Osteoblast (primary cell): ENCODE measurements at regions not wholly inside any gene's neighbourhood (a gene's known extent, or its start where the extent isn't known, plus 50 kb on each side); places are given as distances from the start of the nearest gene placed in this dataset.

Source experiments
- DNase-seq: peaks from one replicate; pipeline ENCODE4 v3.0.0; 2011; ENCODE audit warnings: low spot score, mixed read lengths; ENCODE audit not compliant: insufficient read length; ENCODE audit errors: missing footprints
- H2AFZ ChIP-seq: 2 replicates; pipeline ENCODE4 v1.6.0; 2011; ENCODE audit warnings: mild to moderate bottlenecking, low read length
- H3K27ac ChIP-seq: 2 replicates; pipeline ENCODE4 v1.5.1; 2011; ENCODE audit warnings: mild to moderate bottlenecking, low read depth, low read length, moderate library complexity
- H3K27me3 ChIP-seq: 2 replicates; pipeline ENCODE4 v1.6.0; 2012; ENCODE audit warnings: mild to moderate bottlenecking, control low read depth, inconsistent platforms, low read length, moderate library complexity; ENCODE audit not compliant: insufficient read depth
- H3K36me3 ChIP-seq: 2 replicates; pipeline ENCODE4 v1.5.1; 2011; ENCODE audit warnings: mild to moderate bottlenecking, low read length, control low read depth, moderate library complexity; ENCODE audit not compliant: insufficient read depth
- H3K4me1 ChIP-seq: 2 replicates; pipeline ENCODE4 v1.5.1; 2011; ENCODE audit warnings: mild to moderate bottlenecking, low read length, control low read depth, moderate library complexity; ENCODE audit not compliant: insufficient read depth
- H3K4me2 ChIP-seq: 2 replicates; pipeline ENCODE4 v1.6.0; 2011; ENCODE audit warnings: mild to moderate bottlenecking, low read length; ENCODE audit not compliant: insufficient read depth
- H3K4me3 ChIP-seq: fragments of 200-600 bp; sonication (generic); 3 replicates; pipeline ENCODE4 v1.5.1; 2012; ENCODE audit warnings: mild to moderate bottlenecking, low read length, inconsistent platforms; ENCODE audit not compliant: insufficient read depth
- H3K79me2 ChIP-seq: 2 replicates; pipeline ENCODE4 v1.6.0; 2012; ENCODE audit warnings: mild to moderate bottlenecking, low read length, control low read depth, inconsistent platforms; ENCODE audit not compliant: insufficient read depth
- H3K9me3 ChIP-seq: 2 replicates; pipeline ENCODE4 v1.5.1; 2011; ENCODE audit warnings: low read depth, low read length, control low read depth
- H4K20me1 ChIP-seq: 2 replicates; pipeline ENCODE4 v1.6.0; 2012; ENCODE audit warnings: mild to moderate bottlenecking, low read length, control low read depth; ENCODE audit not compliant: insufficient read depth
- TF ChIP-seq, protein P1 (sequence below): IDR thresholded peaks from 2 replicates; pipeline ENCODE4 v1.5.1; 2011; ENCODE audit warnings: mild to moderate bottlenecking, low read depth, low read length, moderate library complexity; ENCODE audit errors: extremely low read depth

DNA sequence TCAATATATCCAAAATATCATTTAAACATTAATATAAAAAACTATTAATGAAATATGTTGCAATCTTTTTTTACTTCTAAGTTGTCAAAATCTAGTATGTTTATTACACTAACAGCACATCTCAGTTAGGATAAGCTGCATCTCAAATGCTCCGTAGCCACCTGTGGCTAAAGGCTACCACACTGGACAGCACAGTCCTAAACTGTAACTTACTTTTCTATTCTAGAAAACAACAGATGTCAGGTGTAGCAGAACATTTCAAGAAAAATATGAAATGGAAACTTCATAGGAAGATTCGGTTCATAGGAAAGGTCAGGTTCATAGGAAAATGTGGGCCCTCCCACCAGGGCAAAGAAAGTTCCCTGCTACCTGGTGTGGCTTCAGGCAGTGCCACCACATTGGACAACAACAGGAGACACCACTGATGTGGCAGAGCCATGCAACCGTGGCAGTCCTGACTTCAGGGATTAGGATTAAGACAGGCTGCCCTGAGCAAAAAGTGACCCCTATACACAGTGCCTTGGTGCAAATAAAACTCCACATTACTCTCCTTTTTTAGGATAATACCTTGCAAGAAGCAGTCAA, 197.8 kb upstream of the NR4A3 start:
- no peak for DNase-seq
- Histone ChIP-seq H3K79me2 (no peaks in the 10 kb centered on the region), H3K9me3 (no peaks in the 10 kb centered on the region), H2AFZ (no peak overlapping the region), H3K27me3 (no peaks in the 10 kb centered on the region), H3K4me3 (no peak overlapping the region), H3K4me1 (no peaks in the 10 kb centered on the region), H4K20me1 (no peaks in the 10 kb centered on the region), H3K27ac (no peak overlapping the region), H3K36me3 (no peaks in the 10 kb centered on the region), H3K4me2 (no peak overlapping the region)
- TF ChIP-seq, protein P1, sequence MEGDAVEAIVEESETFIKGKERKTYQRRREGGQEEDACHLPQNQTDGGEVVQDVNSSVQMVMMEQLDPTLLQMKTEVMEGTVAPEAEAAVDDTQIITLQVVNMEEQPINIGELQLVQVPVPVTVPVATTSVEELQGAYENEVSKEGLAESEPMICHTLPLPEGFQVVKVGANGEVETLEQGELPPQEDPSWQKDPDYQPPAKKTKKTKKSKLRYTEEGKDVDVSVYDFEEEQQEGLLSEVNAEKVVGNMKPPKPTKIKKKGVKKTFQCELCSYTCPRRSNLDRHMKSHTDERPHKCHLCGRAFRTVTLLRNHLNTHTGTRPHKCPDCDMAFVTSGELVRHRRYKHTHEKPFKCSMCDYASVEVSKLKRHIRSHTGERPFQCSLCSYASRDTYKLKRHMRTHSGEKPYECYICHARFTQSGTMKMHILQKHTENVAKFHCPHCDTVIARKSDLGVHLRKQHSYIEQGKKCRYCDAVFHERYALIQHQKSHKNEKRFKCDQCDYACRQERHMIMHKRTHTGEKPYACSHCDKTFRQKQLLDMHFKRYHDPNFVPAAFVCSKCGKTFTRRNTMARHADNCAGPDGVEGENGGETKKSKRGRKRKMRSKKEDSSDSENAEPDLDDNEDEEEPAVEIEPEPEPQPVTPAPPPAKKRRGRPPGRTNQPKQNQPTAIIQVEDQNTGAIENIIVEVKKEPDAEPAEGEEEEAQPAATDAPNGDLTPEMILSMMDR = no peak

DNA sequence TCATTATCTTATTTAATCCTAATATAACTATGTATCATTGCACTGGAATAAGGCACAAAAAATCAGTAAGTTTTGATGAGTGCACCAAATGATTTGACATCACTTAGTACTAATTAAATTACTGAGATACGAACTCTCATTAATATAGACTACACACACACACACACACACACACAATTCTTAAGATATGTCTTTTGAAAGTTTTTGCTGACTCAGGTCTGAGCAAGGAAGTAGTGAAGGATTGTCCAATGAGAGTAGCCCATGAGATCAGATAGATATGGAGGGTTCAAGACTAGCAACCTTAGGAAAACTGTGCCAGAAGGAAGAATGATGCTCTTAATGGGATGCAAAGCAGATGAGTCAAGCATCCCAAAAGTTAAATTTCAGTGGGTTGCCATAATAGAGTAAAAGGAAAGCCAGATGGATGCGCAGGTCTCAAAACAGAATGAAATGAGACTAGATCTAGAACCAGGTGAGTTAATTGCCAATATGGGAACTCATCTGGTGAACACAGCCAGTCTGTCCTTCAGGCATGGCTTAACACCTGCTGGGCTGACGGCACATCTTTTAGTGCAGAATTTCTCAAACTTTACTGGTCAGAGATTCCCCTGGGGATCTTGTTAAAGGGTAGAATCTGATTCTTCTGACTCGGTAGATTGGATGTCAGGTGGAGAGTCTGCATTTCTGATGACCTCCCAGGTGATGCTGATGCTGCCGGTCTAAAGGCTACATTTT, 197.0 kb upstream of the NR4A3 start:
- no peak overlapping the region for H2AFZ ChIP-seq
- H4K20me1 ChIP-seq = no peaks in the 10 kb centered on the region
- no peak for DNase-seq
- H3K79me2 ChIP-seq = no peaks in the 10 kb centered on the region
- no peaks in the 10 kb centered on the region for H3K36me3 ChIP-seq
- no peak overlapping the region for H3K27ac ChIP-seq
- H3K27me3 ChIP-seq = no peaks in the 10 kb centered on the region
- H3K4me1 ChIP-seq = no peaks in the 10 kb centered on the region
- TF ChIP-seq, protein P1 = no peak
- no peak overlapping the region for H3K4me2 ChIP-seq
- no peak overlapping the region for H3K4me3 ChIP-seq
- no peaks in the 10 kb centered on the region for H3K9me3 ChIP-seq

DNA sequence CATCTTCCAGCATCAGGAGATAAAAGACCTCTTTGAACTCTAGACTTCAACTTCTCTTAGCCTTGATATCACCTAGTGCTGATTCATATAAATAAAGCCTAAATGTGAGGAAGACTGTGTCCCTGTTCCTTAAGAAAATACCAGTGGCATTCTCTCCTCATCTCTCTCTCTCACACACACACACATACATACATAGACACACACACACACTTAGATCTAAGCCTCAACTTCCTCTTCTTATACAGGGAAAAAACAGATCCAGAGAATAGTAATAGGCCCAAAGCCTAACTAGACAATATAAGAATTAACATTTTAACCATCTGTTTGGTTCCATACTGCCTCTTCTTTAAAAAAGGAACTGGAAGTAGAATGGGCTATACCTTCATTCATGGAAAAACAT, 195.3 kb upstream of the NR4A3 start:
- H3K4me3 ChIP-seq = no peak overlapping the region
- TF ChIP-seq, protein P1 = no peak
- H4K20me1 ChIP-seq = no peaks in the 10 kb centered on the region
- H3K4me2 ChIP-seq = no peak overlapping the region
- H3K4me1 ChIP-seq = no peaks in the 10 kb centered on the region
- no peaks in the 10 kb centered on the region for H3K36me3 ChIP-seq
- no peaks in the 10 kb centered on the region for H3K27me3 ChIP-seq
- no peak overlapping the region for H3K27ac ChIP-seq
- no peak overlapping the region for H2AFZ ChIP-seq
- no peak for DNase-seq
- H3K79me2 ChIP-seq = no peaks in the 10 kb centered on the region
- no peaks in the 10 kb centered on the region for H3K9me3 ChIP-seq

DNA sequence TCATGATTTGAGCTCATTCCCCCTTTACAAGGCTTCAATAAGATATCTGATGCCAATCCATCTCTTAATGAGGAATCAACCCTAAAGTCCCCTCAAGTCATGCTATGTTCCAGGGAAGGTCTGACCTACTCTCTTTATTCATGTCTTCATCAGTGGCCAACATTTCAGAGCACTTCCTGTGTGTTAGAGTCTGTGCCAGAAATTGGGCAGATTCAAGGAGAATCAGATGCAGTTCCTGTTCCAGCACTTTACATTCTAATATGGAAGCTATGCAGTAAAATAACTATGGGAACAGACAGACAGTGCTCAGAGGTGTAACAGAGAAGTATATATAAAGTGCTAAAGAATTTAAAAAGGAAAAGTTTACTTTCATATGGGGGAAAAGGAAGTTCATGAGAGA, 193.4 kb upstream of the NR4A3 start:
- no peaks in the 10 kb centered on the region for H3K79me2 ChIP-seq
- H4K20me1 ChIP-seq = no peaks in the 10 kb centered on the region
- H3K36me3 ChIP-seq = no peaks in the 10 kb centered on the region
- no peaks in the 10 kb centered on the region for H3K4me1 ChIP-seq
- no peaks in the 10 kb centered on the region for H3K27me3 ChIP-seq
- TF ChIP-seq, protein P1 = no peak
- no peak overlapping the region for H3K4me3 ChIP-seq
- H3K4me2 ChIP-seq = no peak overlapping the region
- no peaks in the 10 kb centered on the region for H3K9me3 ChIP-seq
- no peak overlapping the region for H2AFZ ChIP-seq
- no peak for DNase-seq
- no peak overlapping the region for H3K27ac ChIP-seq
